ENCODE measurements at regions not wholly inside any gene's neighbourhood (a gene's known extent, or its start where the extent isn't known, plus 50 kb on each side); places are given as distances from the start of the nearest gene placed in this dataset.

- CTCF ChIA-PET, result no interaction called here
- Mint-ChIP-seq H3K4me3 (no peak overlapping the region), H3K27ac (no peak overlapping the region)
Measured at GRCh38 chr7:135808206-135808605, 59.6 kb upstream of the FAM180A start.

GRCh38 chr7:135803143-135803542 is 54.5 kb upstream of the FAM180A start:
- CTCF ChIA-PET, result interaction anchor here (1.5 kb wide), 1 partner anchor 10 kb away, joined by 3 read pairs; no protein-coding TSS in a partner anchor
- no peaks in the 10 kb centered on the region for H3K36me3 Mint-ChIP-seq
- no peak overlapping the region for H3K27ac Mint-ChIP-seq
- no peak overlapping the region for H3K4me3 Mint-ChIP-seq
- H3K9me3 Mint-ChIP-seq, result no peaks in the 10 kb centered on the region
- H3K4me1 Mint-ChIP-seq, result no peaks in the 10 kb centered on the region
- no peak for DNase-seq
- peaks cover 10% of the 10 kb centered on the region for H3K27me3 Mint-ChIP-seq

More at GRCh38 chr7:135808206-135808605, 59.6 kb upstream of the FAM180A start:
- H3K4me1 Mint-ChIP-seq, result no peaks in the 10 kb centered on the region
- H3K9me3 Mint-ChIP-seq, result no peaks in the 10 kb centered on the region
- no peak for DNase-seq
- peaks cover 15% of the 10 kb centered on the region for H3K27me3 Mint-ChIP-seq
- H3K36me3 Mint-ChIP-seq, result no peaks in the 10 kb centered on the region

GRCh38 chr7:135802697-135803096 is 54.1 kb upstream of the FAM180A start:
- Mint-ChIP-seq H3K9me3 (no peaks in the 10 kb centered on the region), H3K36me3 (no peaks in the 10 kb centered on the region), H3K4me1 (no peaks in the 10 kb centered on the region), H3K27ac (no peak overlapping the region), H3K27me3 (peaks cover 10% of the 10 kb centered on the region), H3K4me3 (no peak overlapping the region)
- no peak for DNase-seq
- CTCF ChIA-PET, result interaction anchor here (1.5 kb wide), 1 partner anchor 9 kb away, joined by 3 read pairs; no protein-coding TSS in a partner anchor

GRCh38 chr7:135801877-135802276 is 53.3 kb upstream of the FAM180A start:
- CTCF ChIA-PET, result interaction anchor here (1.5 to 4.4 kb wide), 2 partner anchors 8 to 205 kb away, joined by 3 to 30 read pairs; no protein-coding TSS in a partner anchor
- H3K9me3 Mint-ChIP-seq, result no peaks in the 10 kb centered on the region

DNA sequence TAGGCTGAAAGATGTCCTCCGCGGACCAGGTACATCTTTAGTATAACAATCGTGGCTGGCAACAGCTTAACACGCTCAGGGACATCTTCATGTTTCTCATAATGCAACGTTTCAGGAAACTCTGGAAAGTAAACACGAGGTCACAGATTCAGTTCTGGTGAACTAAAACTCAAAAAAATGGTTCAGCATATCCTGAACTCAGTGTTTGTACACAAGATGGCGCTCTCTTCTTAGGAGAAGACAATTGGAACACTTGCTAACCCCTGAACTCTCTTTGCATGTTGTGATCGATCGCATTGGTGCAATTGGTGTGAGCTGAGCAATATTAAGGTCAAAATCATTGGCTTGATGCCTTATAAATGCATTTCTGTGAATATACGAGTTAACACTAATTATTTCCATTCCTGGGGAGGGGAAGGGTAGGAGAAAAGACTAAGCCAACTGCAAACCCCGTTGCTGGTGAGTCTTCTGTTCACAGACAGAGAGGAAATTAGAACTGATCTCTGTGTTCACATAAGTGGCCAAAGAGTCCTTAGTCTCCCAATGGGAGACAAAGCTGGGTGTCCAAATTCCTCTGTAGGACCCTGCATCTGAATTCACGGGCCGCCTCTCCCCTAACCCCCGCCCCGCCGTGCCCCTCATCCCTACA is 52.6 kb upstream of the FAM180A start:
- CTCF ChIA-PET, result interaction anchor here (0.6 to 4.4 kb wide), 9 partner anchors 9 to 520 kb away, joined by 3 to 30 read pairs (median 3); no protein-coding TSS in a partner anchor
- Mint-ChIP-seq H3K27ac (no peak overlapping the region), H3K9me3 (no peaks in the 10 kb centered on the region), H3K36me3 (no peaks in the 10 kb centered on the region), H3K27me3 (peaks cover 10% of the 10 kb centered on the region), H3K4me1 (no peaks in the 10 kb centered on the region), H3K4me3 (no peak overlapping the region)
- DNase-seq, result peak; percentile 24

More at GRCh38 chr7:135801877-135802276, 53.3 kb upstream of the FAM180A start:
- no peak overlapping the region for H3K27ac Mint-ChIP-seq
- DNase-seq, result no peak
- H3K4me3 Mint-ChIP-seq, result no peak overlapping the region
- H3K4me1 Mint-ChIP-seq, result no peaks in the 10 kb centered on the region
- H3K27me3 Mint-ChIP-seq, result peaks cover 10% of the 10 kb centered on the region
- H3K36me3 Mint-ChIP-seq, result no peaks in the 10 kb centered on the region

- H3K36me3 Mint-ChIP-seq, result no peaks in the 10 kb centered on the region
- peaks cover 10% of the 10 kb centered on the region for H3K27me3 Mint-ChIP-seq
- DNase-seq, result no peak
- no peak overlapping the region for H3K4me3 Mint-ChIP-seq
- H3K9me3 Mint-ChIP-seq, result no peaks in the 10 kb centered on the region
- no peak overlapping the region for H3K27ac Mint-ChIP-seq
- no peaks in the 10 kb centered on the region for H3K4me1 Mint-ChIP-seq
- CTCF ChIA-PET, result interaction anchor here (0.6 to 4.4 kb wide), 9 partner anchors 10 to 520 kb away, joined by 3 to 30 read pairs (median 3); no protein-coding TSS in a partner anchor
Measured at GRCh38 chr7:135800560-135800959, 51.9 kb upstream of the FAM180A start.

DNA sequence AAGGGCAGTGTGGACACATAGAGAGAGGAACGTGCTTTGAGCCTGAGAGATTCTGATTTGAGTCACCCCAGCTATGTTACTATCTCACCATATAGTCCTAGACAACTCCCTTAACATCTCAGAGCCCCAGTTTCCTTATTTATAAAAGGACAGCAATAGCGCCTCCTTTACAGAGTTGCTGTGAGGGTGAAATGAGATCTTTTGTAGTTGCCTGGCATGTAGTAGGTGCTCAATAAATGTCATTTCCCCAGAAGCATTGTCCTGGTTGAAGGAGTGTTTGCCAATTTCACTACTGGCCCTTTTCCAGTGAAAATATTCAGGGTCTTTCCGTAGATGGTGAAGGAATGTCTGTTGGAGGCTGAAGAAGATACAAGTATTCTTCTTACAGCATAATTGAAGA is 51.3 kb upstream of the FAM180A start:
- CTCF ChIA-PET, result interaction anchor here (0.6 to 4.4 kb wide), 5 partner anchors 207 to 519 kb away, joined by 3 to 30 read pairs (median 5); no protein-coding TSS in a partner anchor
- Mint-ChIP-seq H3K9me3 (no peaks in the 10 kb centered on the region), H3K4me3 (no peak overlapping the region), H3K4me1 (no peaks in the 10 kb centered on the region), H3K27me3 (peaks cover 10% of the 10 kb centered on the region), H3K27ac (no peak overlapping the region), H3K36me3 (no peaks in the 10 kb centered on the region)
- DNase-seq, result no peak

All from activated naive CD4-positive, alpha-beta T cell treated with anti-CD3 and anti-CD28 coated beads, Interleukin-2, amount 10 ng/mL, durations not matched to agents 7 days and 5 days (primary cell).